IMR-90 (cell line): ENCODE measurements at regions not wholly inside any gene's neighbourhood (a gene's known extent, or its start where the extent isn't known, plus 50 kb on each side); places are given as distances from the start of the nearest gene placed in this dataset.

Experiments used
- ATAC-seq: fragments of 200-7000 bp; cut with Tn5 transposase; 2 replicates; pipeline ENCODE4 v1.9.1; 2020; ENCODE audit warnings: low read depth, mild to moderate bottlenecking, moderate library complexity
- BruUV-seq: library from RNA; stranded (reverse); fragments of 400-500 nt; replicated peaks from 2 replicates; lab custom pipeline; 2021; lab: Mats Ljungman, UMichigan
- CTCF ChIA-PET: fragments of 300-600 bp; formaldehyde crosslinking; extraction: SDS; loops from one replicate; lab custom pipeline; 2021; ENCODE audit warnings: antibody characterized with exemption; lab: Yijun Ruan, JAX
- POLR2A ChIA-PET: fragments of 300-600 bp; sonication (Branson Sonifier 250); formaldehyde crosslinking; loops from one replicate; lab custom pipeline; 2022; ENCODE audit warnings: antibody characterized with exemption; ENCODE audit not compliant: unreplicated experiment; lab: Charles Lee
- DNase-seq: peaks from one replicate; pipeline ENCODE4 v3.0.0; 2013
- H2AFZ ChIP-seq: replicated peaks from 2 replicates; pipeline ENCODE3; 2013; ENCODE audit warnings: low read length, mild to moderate bottlenecking; ENCODE audit not compliant: poor library complexity
- H2AK5ac ChIP-seq: 2 replicates; pipeline ENCODE4 v1.6.1; 2013; ENCODE audit warnings: low read depth, low read length, inconsistent platforms
- H2AK9ac ChIP-seq: replicated peaks from 2 replicates; pipeline ENCODE3; 2013; ENCODE audit warnings: mild to moderate bottlenecking, low read depth, low read length, moderate library complexity; ENCODE audit not compliant: poor library complexity
- H2BK120ac ChIP-seq: 2 replicates; pipeline ENCODE4 v1.6.1; 2013; ENCODE audit warnings: low read depth, low read length, inconsistent platforms
- H2BK15ac ChIP-seq: 3 replicates; pipeline ENCODE4 v1.6.1; 2013; ENCODE audit warnings: low read depth, low read length, inconsistent platforms
- H2BK20ac ChIP-seq: 2 replicates; pipeline ENCODE4 v1.6.1; 2013; ENCODE audit warnings: low read depth, mild to moderate bottlenecking, inconsistent platforms, low read length, moderate library complexity
- H2BK5ac ChIP-seq: 2 replicates; pipeline ENCODE4 v1.6.1; 2013; ENCODE audit warnings: mild to moderate bottlenecking, low read depth, low read length, inconsistent platforms; ENCODE audit not compliant: poor library complexity, severe bottlenecking
- H3K14ac ChIP-seq: replicated peaks from 2 replicates; pipeline ENCODE4 v1.6.1; 2013; ENCODE audit warnings: low read depth, low read length, inconsistent platforms
- H3K18ac ChIP-seq: 2 replicates; pipeline ENCODE4 v1.6.1; 2013; ENCODE audit warnings: low read depth, low read length, control low read depth
- H3K23ac ChIP-seq: 2 replicates; pipeline ENCODE4 v1.6.1; 2013; ENCODE audit warnings: low read depth, low read length, inconsistent platforms
- H3K27ac ChIP-seq: 2 replicates; pipeline ENCODE4 v1.5.1; 2013; ENCODE audit warnings: mild to moderate bottlenecking, control low read depth, low read length; ENCODE audit not compliant: insufficient read depth
- H3K27me3 ChIP-seq: 2 replicates; pipeline ENCODE4 v1.6.1; 2013; ENCODE audit warnings: low read length; ENCODE audit not compliant: control insufficient read depth, insufficient read depth
- H3K36me3 ChIP-seq: 2 replicates; pipeline ENCODE4 v1.6.1; 2013; ENCODE audit warnings: low read length, mixed read lengths; ENCODE audit not compliant: control insufficient read depth, insufficient read depth
- H3K4ac ChIP-seq: 2 replicates; pipeline ENCODE4 v1.6.1; 2013; ENCODE audit warnings: low read depth, low read length, inconsistent platforms
- H3K4me1 ChIP-seq: 2 replicates; pipeline ENCODE4 v1.6.1; 2013; ENCODE audit warnings: low read length, mixed read lengths; ENCODE audit not compliant: control insufficient read depth, insufficient read depth
- H3K4me2 ChIP-seq: 2 replicates; pipeline ENCODE4 v1.6.1; 2013; ENCODE audit warnings: low read depth, mild to moderate bottlenecking, control low read depth, low read length, moderate library complexity
- H3K4me3 ChIP-seq: 2 replicates; pipeline ENCODE4 v1.5.1; 2013; ENCODE audit warnings: low read depth, mild to moderate bottlenecking, control low read depth, low read length, moderate library complexity; ENCODE audit not compliant: insufficient read depth
- H3K56ac ChIP-seq: 2 replicates; pipeline ENCODE4 v1.6.1; 2013; ENCODE audit warnings: low read length, inconsistent platforms; ENCODE audit not compliant: insufficient read depth; ENCODE audit errors: extremely low read depth
- H3K79me1 ChIP-seq, 2 experiments: 2 replicates each; pipeline ENCODE4 v1.6.1; 2013; ENCODE audit warnings: low read length in 2 of 2, inconsistent platforms in 1 of 2, low read depth in 1 of 2
- H3K9ac ChIP-seq: 2 replicates; pipeline ENCODE4 v1.6.1; 2013; ENCODE audit warnings: low read depth, low read length, control low read depth
- H3K9me1 ChIP-seq: 2 replicates; pipeline ENCODE4 v1.6.1; 2013; ENCODE audit warnings: low read length, inconsistent platforms; ENCODE audit not compliant: insufficient read depth
- H3K9me3 ChIP-seq: 2 replicates; pipeline ENCODE4 v1.6.1; 2013; ENCODE audit warnings: low read length; ENCODE audit not compliant: control insufficient read depth, insufficient read depth
- H4K20me1 ChIP-seq: 2 replicates; pipeline ENCODE4 v1.6.1; 2013; ENCODE audit warnings: low read length, inconsistent platforms; ENCODE audit not compliant: insufficient read depth
- H4K5ac ChIP-seq: 2 replicates; pipeline ENCODE4 v1.6.1; 2013; ENCODE audit warnings: mild to moderate bottlenecking, low read depth, low read length, control low read depth
- H4K8ac ChIP-seq, 2 experiments: 2 replicates each; pipeline ENCODE4 v1.6.1; 2013; ENCODE audit warnings: low read depth in 2 of 2, low read length in 2 of 2, control low read depth in 1 of 2, inconsistent platforms in 1 of 2
- H4K91ac ChIP-seq: 2 replicates; pipeline ENCODE4 v1.6.1; 2013; ENCODE audit warnings: low read depth, low read length, inconsistent platforms; ENCODE audit not compliant: insufficient read depth
- CEBPB ChIP-seq: IDR thresholded peaks from 2 replicates; pipeline ENCODE4 v1.6.1; 2012; ENCODE audit warnings: low read depth, low read length, improper control_type of control experiment
- FOS ChIP-seq: fragments of 150-350 bp; IDR thresholded peaks from 2 replicates; pipeline ENCODE4 v1.6.1; 2016; ENCODE audit warnings: low read depth, low read length
- WGBS, 2 experiments: methylation state at CpG; one replicate each; pipeline versions ENCODE4 v1.1.5 to v1.1.7; 2013; ENCODE audit warnings: missing lambda C conversion rate in 2 of 2; ENCODE audit not compliant: insufficient read length in 1 of 2; ENCODE audit errors: extremely low coverage in 2 of 2; 5-methylcytosine and 5-hydroxymethylcytosine counted together
- dilution Hi-C: fragments of 300-500 bp; cut with HindIII; formaldehyde crosslinking; loops from one replicate; pipeline ENCODE4 v1.14.3; 2018; ENCODE audit warnings: low sequenced_read_pairs; ENCODE audit not compliant: unreplicated experiment
- in situ Hi-C: fragments of 300-500 bp; cut with MboI; formaldehyde crosslinking; loops from 3 replicates; pipeline ENCODE4 v1.14.3; 2019; ENCODE audit warnings: low sequenced_read_pairs, inconsistent platforms, mixed read lengths
- intact Hi-C: fragments of 100-400 bp; cut with micrococcal nuclease; formaldehyde crosslinking; loops from 2 replicates; pipeline ENCODE4 v1.10.0; 2022

- Histone ChIP-seq H3K23ac (no peak overlapping the region), H4K91ac (no peak overlapping the region), H4K20me1 (no peaks in the 10 kb centered on the region), H3K9me3 (no peaks in the 10 kb centered on the region), H2BK15ac (no peak overlapping the region), H3K36me3 (no peaks in the 10 kb centered on the region), H3K18ac (no peak overlapping the region), H3K79me1 (no peaks in the 10 kb centered on the region), H2AK9ac (no peak overlapping the region), H3K4me1 (no peaks in the 10 kb centered on the region), H4K8ac (no peak overlapping the region), H3K4ac (no peak overlapping the region), H3K4me3 (no peak overlapping the region), H2AFZ (no peak overlapping the region), H2AK5ac (no peak overlapping the region), H2BK20ac (no peak overlapping the region), H4K5ac (no peak overlapping the region), H3K27me3 (0 out of 2 replicates have a peak, but pooled peaks cover 3% of the 10 kb centered on the region), H3K56ac (no peak overlapping the region), H2BK5ac (no peak overlapping the region), H3K14ac (no peak overlapping the region), H3K4me2 (no peak overlapping the region), H3K27ac (no peak overlapping the region), H3K9me1 (no peaks in the 10 kb centered on the region), H3K9ac (no peak overlapping the region), H2BK120ac (no peak overlapping the region)
- no CpG with 5 or more reads among the region's 5 CpGs for whole genome bisulfite sequencing, 2 experiments
- BruUV-seq = no TSS peak
- TF ChIP-seq CEBPB (peak; percentile 86), FOS (no peak)
- intact Hi-C loops (no loop called here), dilution Hi-C loops (no loop called here), in situ Hi-C loops (no loop called here)
- ATAC-seq = no peak
- ChIA-PET CTCF (no interaction called here), POLR2A (no interaction called here)
- DNase-seq = no peak
These were observed 82.0 kb downstream of the IFI44 start for GRCh38 chr1:78731674-78732073.
